GM18868 (cell line): ENCODE measurements at regions not wholly inside any gene's neighbourhood (a gene's known extent, or its start where the extent isn't known, plus 50 kb on each side); places are given as distances from the start of the nearest gene placed in this dataset.

Experiments used
- ATAC-seq: cut with Tn5 transposase; IDR thresholded peaks from one replicate; pipeline ENCODE4 v1.9.1; 2021; ENCODE audit warnings: mild to moderate bottlenecking, moderate library complexity; ENCODE audit not compliant: unreplicated experiment

- peak; percentile 56 for ATAC-seq
Observed at GRCh38 chr2:13560322-13560721, 843.6 kb downstream of the TRIB2 start.

- no peak for ATAC-seq
Observed at GRCh38 chr2:13572466-13572865, 855.7 kb downstream of the TRIB2 start.

GRCh38 chr2:13574831-13575230, 858.1 kb downstream of the TRIB2 start:
- ATAC-seq: no peak

- peak; percentile 52 for ATAC-seq
Observed at GRCh38 chr2:13576406-13577036, 859.8 kb downstream of the TRIB2 start.

- ATAC-seq: no peak
Observed at GRCh38 chr2:13578547-13578946, 861.8 kb downstream of the TRIB2 start.

- ATAC-seq: no peak
Observed at GRCh38 chr2:13581471-13581870, 864.7 kb downstream of the TRIB2 start.

- no peak for ATAC-seq
Observed at GRCh38 chr2:13583609-13584008, 866.9 kb downstream of the TRIB2 start.

GRCh38 chr2:13584020-13584419, 867.3 kb downstream of the TRIB2 start:
- no peak for ATAC-seq

- no peak for ATAC-seq
Observed at GRCh38 chr2:13585732-13586131, 869.0 kb downstream of the TRIB2 start.

- ATAC-seq: no peak
Observed at GRCh38 chr2:13596233-13596632, 879.5 kb downstream of the TRIB2 start.

- no peak for ATAC-seq
Observed at GRCh38 chr2:13597176-13597575, 880.4 kb downstream of the TRIB2 start.

- no peak for ATAC-seq
Observed at GRCh38 chr2:13601506-13601905, 884.8 kb downstream of the TRIB2 start.

GRCh38 chr2:13604951-13605661, 888.4 kb downstream of the TRIB2 start:
- ATAC-seq: no peak

GRCh38 chr2:13607139-13607538, 890.4 kb downstream of the TRIB2 start:
- ATAC-seq: no peak

- ATAC-seq: no peak
Observed at GRCh38 chr2:13611939-13612338, 895.2 kb downstream of the TRIB2 start.

GRCh38 chr2:13616059-13616458, 899.3 kb downstream of the TRIB2 start:
- no peak for ATAC-seq

- ATAC-seq: no peak
Observed at GRCh38 chr2:13616616-13617015, 899.9 kb downstream of the TRIB2 start.

- ATAC-seq: no peak
Observed at GRCh38 chr2:13628122-13628521, 911.4 kb downstream of the TRIB2 start.

GRCh38 chr2:13638181-13638580, 921.4 kb downstream of the TRIB2 start:
- ATAC-seq: no peak

GRCh38 chr2:13649918-13650317, 933.2 kb downstream of the TRIB2 start:
- ATAC-seq: no peak

- no peak for ATAC-seq
Observed at GRCh38 chr2:13650586-13651180, 933.9 kb downstream of the TRIB2 start.

GRCh38 chr2:13651684-13652131, 935.0 kb downstream of the TRIB2 start:
- peak; percentile 67 for ATAC-seq
